ENCODE measurements at regions not wholly inside any gene's neighbourhood (a gene's known extent, or its start where the extent isn't known, plus 50 kb on each side); places are given as distances from the start of the nearest gene placed in this dataset.

- H3K4me1 ChIP-seq (ENCODE audit: control insufficient read depth in 1 of 2, insufficient read depth in 2 of 2, low read depth in 1 of 2, low read length in 1 of 2), result peaks cover 0 to 25% of the 10 kb centered on the region in 2 experiments; a peak in 1 of 4 replicates
- no peak overlapping the region for H3K4me2 ChIP-seq
- no peaks in the 10 kb centered on the region for H3K9me3 ChIP-seq
- no peaks in the 10 kb centered on the region for H3K79me2 ChIP-seq (ENCODE audit: insufficient read depth)
- DNase-seq, result no peak
- no peaks in the 10 kb centered on the region for H3K9me2 ChIP-seq
- H3F3A ChIP-seq (replicated peaks; ENCODE audit: insufficient read depth), result no peaks in the 10 kb centered on the region
- no peak overlapping the region for H2AFZ ChIP-seq (ENCODE audit: low read depth)
- WGBS (ENCODE audit: low lambda C conversion rate), result 37% methylated on average over 9 of the region's 9 CpGs
- ChIA-PET CTCF (interaction anchor here (0.8 to 2.4 kb wide), 8 partner anchors 10 to 217 kb away, joined by 3 to 10 read pairs (median 4); no protein-coding TSS in a partner anchor), POLR2A (interaction anchor here (1.0 kb wide), 1 partner anchor 140 kb away, joined by 3 read pairs; no protein-coding TSS in a partner anchor)
- no peak overlapping the region for H3K9ac ChIP-seq
- no peak overlapping the region for H3K4me3 ChIP-seq (ENCODE audit: low read depth in 2 of 2, low read length in 1 of 2)
- no peak overlapping the region; a peak in 1 of 4 replicates for H3K27ac ChIP-seq (ENCODE audit: low read depth in 2 of 2, low read length in 1 of 2)
- no peaks in the 10 kb centered on the region for H3K27me3 ChIP-seq (ENCODE audit: insufficient read depth)
- TF ChIP-seq SMC3 (IDR thresholded peaks at IDR 0.05; ENCODE audit: low read depth, low read length), result no peak
- no peak for TF ChIP-seq RFX5 (IDR thresholded peaks at IDR 0.05; ENCODE audit: low read length)
- TF ChIP-seq TEAD4 (IDR thresholded peaks at IDR 0.05; ENCODE audit: borderline replicate concordance, insufficient read depth), result no peak
- H4K20me1 ChIP-seq (ENCODE audit: insufficient read depth), result no peaks in the 10 kb centered on the region
- no peaks in the 10 kb centered on the region for H3K36me3 ChIP-seq (replicated peaks in 1 of 2; ENCODE audit: control insufficient read depth in 1 of 2, insufficient read depth in 2 of 2, low read length in 1 of 2)
Measured at GRCh38 chr9:89815061-89815902, 210.5 kb downstream of the GADD45G start.

GRCh38 chr9:89815903-89816573, 211.2 kb downstream of the GADD45G start:
- DNase-seq, result no peak
- no peaks in the 10 kb centered on the region for H3K9me3 ChIP-seq
- no peak overlapping the region for H3K9ac ChIP-seq
- no peaks in the 10 kb centered on the region for H3K79me2 ChIP-seq (ENCODE audit: insufficient read depth)
- no peak overlapping the region for H3K4me3 ChIP-seq (ENCODE audit: low read depth in 2 of 2, low read length in 1 of 2)
- H3K27me3 ChIP-seq (ENCODE audit: insufficient read depth), result no peaks in the 10 kb centered on the region
- H3K4me2 ChIP-seq, result no peak overlapping the region
- no peaks in the 10 kb centered on the region for H3K36me3 ChIP-seq (replicated peaks in 1 of 2; ENCODE audit: control insufficient read depth in 1 of 2, insufficient read depth in 2 of 2, low read length in 1 of 2)
- CTCF ChIA-PET, result interaction anchor here (1.2 to 2.2 kb wide), 5 partner anchors 9 to 284 kb away, joined by 3 to 10 read pairs (median 5); no protein-coding TSS in a partner anchor
- POLR2A ChIA-PET, result no interaction called here
- H4K20me1 ChIP-seq (ENCODE audit: insufficient read depth), result no peaks in the 10 kb centered on the region
- WGBS (ENCODE audit: low lambda C conversion rate), result 51% methylated on average over 7 of the region's 10 CpGs
- no peak overlapping the region for H2AFZ ChIP-seq (ENCODE audit: low read depth)
- H3K27ac ChIP-seq (ENCODE audit: low read depth in 2 of 2, low read length in 1 of 2), result no peak overlapping the region
- TF ChIP-seq GATA2 (CRISPR knock-in tag; IDR thresholded peaks at IDR 0.05) (no peak), EP300 (IDR thresholded peaks at IDR 0.05; ENCODE audit: borderline replicate concordance in 1 of 2, low read depth in 1 of 2, low read length in 1 of 2) (no peak), NFIC (IDR thresholded peaks at IDR 0.05; ENCODE audit: borderline replicate concordance) (no peak), ZBTB33 (IDR thresholded peaks at IDR 0.05; ENCODE audit: borderline replicate concordance, low read depth) (no peak), RXRA (IDR thresholded peaks at IDR 0.05; ENCODE audit: borderline replicate concordance, low read depth) (no peak), MEF2A (IDR thresholded peaks at IDR 0.05; ENCODE audit: borderline replicate concordance, low read depth) (no peak), FOXJ3 (CRISPR knock-in tag; IDR thresholded peaks at IDR 0.05) (no peak), TEAD4 (IDR thresholded peaks at IDR 0.05; ENCODE audit: borderline replicate concordance, insufficient read depth) (no peak), SIN3A (IDR thresholded peaks at IDR 0.05; ENCODE audit: borderline replicate concordance, low read depth, low read length) (no peak), PBX3 (IDR thresholded peaks at IDR 0.05) (no peak), CTCF (IDR thresholded peaks at IDR 0.05) (no peak), TCF12 (IDR thresholded peaks at IDR 0.05) (no peak), POLR2AphosphoS5 (IDR thresholded peaks at IDR 0.05; ENCODE audit: low read depth, low read length) (no peak), FOXM1 (IDR thresholded peaks at IDR 0.05; ENCODE audit: low read depth) (no peak), CHD2 (IDR thresholded peaks at IDR 0.05; ENCODE audit: low read length, partially characterized antibody) (no peak), NRF1 (IDR thresholded peaks at IDR 0.05; ENCODE audit: low read depth, low read length) (no peak), EZH2phosphoT487 (IDR thresholded peaks at IDR 0.05; ENCODE audit: borderline replicate concordance, low read depth) (no peak), TAF1 (IDR thresholded peaks at IDR 0.05; ENCODE audit: borderline replicate concordance, low read depth, low read length) (no peak), RFX5 (IDR thresholded peaks at IDR 0.05; ENCODE audit: low read length) (no peak), FOSL2 (IDR thresholded peaks at IDR 0.05; ENCODE audit: borderline replicate concordance, low read depth) (no peak)
- H3K9me2 ChIP-seq, result no peaks in the 10 kb centered on the region
- H3F3A ChIP-seq (replicated peaks; ENCODE audit: insufficient read depth), result no peaks in the 10 kb centered on the region
- peaks cover 0 to 25% of the 10 kb centered on the region in 2 experiments; a peak in 1 of 4 replicates for H3K4me1 ChIP-seq (ENCODE audit: control insufficient read depth in 1 of 2, insufficient read depth in 2 of 2, low read depth in 1 of 2, low read length in 1 of 2)

All from SK-N-SH (cell line).